ENCODE measurements at regions not wholly inside any gene's neighbourhood (a gene's known extent, or its start where the extent isn't known, plus 50 kb on each side); places are given as distances from the start of the nearest gene placed in this dataset.
A peak's percentile ranks its signal among the peaks of the same experiment; 100 is the strongest.

- Mint-ChIP-seq H3K4me3 (no peak overlapping the region), H3K36me3 (ENCODE audit: low read depth) (no peaks in the 10 kb centered on the region), H3K9me3 (no peaks in the 10 kb centered on the region), H3K27me3 (ENCODE audit: insufficient read depth) (no peaks in the 10 kb centered on the region), H3K27ac (no peak overlapping the region), H3K4me1 (no peaks in the 10 kb centered on the region)
- no peaks in the 10 kb centered on the region for H3K9me3 ChIP-seq (ENCODE audit: control insufficient read depth, low read length)
- WGBS, 2 experiments (ENCODE audit: insufficient coverage in 1 of 2, insufficient read length in 1 of 2): 92% methylated on average over 2 of the region's 2 CpGs; no CpG with 5 or more reads in 1 of the 2 experiments
- no peak overlapping the region for H3K27ac ChIP-seq (ENCODE audit: low read depth, low read length)
- no peak for DNase-seq
- H3K4me3 ChIP-seq (ENCODE audit: low read length): no peak overlapping the region
- no peaks in the 10 kb centered on the region for H3K27me3 ChIP-seq (ENCODE audit: control insufficient read depth, insufficient read depth, low read length, poor library complexity, severe bottlenecking)
- TF ChIP-seq CTCF (conservative IDR thresholded peaks at IDR 0.05): no peak
- H3K9ac ChIP-seq (ENCODE audit: extremely low read depth, low read length, poor library complexity, severe bottlenecking): no peak overlapping the region
- no peaks in the 10 kb centered on the region for H3K4me1 ChIP-seq (ENCODE audit: control insufficient read depth, insufficient read depth, low read length)
- H3K36me3 ChIP-seq (ENCODE audit: control insufficient read depth, insufficient read depth, low read length): no peaks in the 10 kb centered on the region
Measured at GRCh38 chr4:63541828-63542227, 867.4 kb downstream of the TECRL start.

GRCh38 chr4:63529581-63530337 lies 879.5 kb downstream of the TECRL start:
- Histone ChIP-seq H3K9ac (ENCODE audit: extremely low read depth, low read length, poor library complexity, severe bottlenecking) (no peak overlapping the region), H3K9me3 (ENCODE audit: control insufficient read depth, low read length) (no peaks in the 10 kb centered on the region), H3K4me1 (ENCODE audit: control insufficient read depth, insufficient read depth, low read length) (no peaks in the 10 kb centered on the region), H3K27me3 (ENCODE audit: control insufficient read depth, insufficient read depth, low read length, poor library complexity, severe bottlenecking) (no peaks in the 10 kb centered on the region), H3K27ac (ENCODE audit: low read depth, low read length) (no peak overlapping the region), H3K36me3 (ENCODE audit: control insufficient read depth, insufficient read depth, low read length) (no peaks in the 10 kb centered on the region), H3K4me3 (ENCODE audit: low read length) (no peak overlapping the region)
- 92 to 93% methylated on average over 2 to 7 of the region's 7 CpGs for WGBS, 2 experiments (ENCODE audit: insufficient coverage in 1 of 2, insufficient read length in 1 of 2)
- Mint-ChIP-seq H3K27me3 (ENCODE audit: insufficient read depth) (no peaks in the 10 kb centered on the region), H3K27ac (no peak overlapping the region), H3K4me1 (no peaks in the 10 kb centered on the region), H3K9me3 (no peaks in the 10 kb centered on the region), H3K36me3 (ENCODE audit: low read depth) (no peaks in the 10 kb centered on the region), H3K4me3 (no peak overlapping the region)
- no peak for TF ChIP-seq CTCF (conservative IDR thresholded peaks at IDR 0.05)
- no peak for DNase-seq

- no peak overlapping the region for H3K4me3 ChIP-seq (ENCODE audit: low read length)
- no peaks in the 10 kb centered on the region for H3K36me3 ChIP-seq (ENCODE audit: control insufficient read depth, insufficient read depth, low read length)
- Mint-ChIP-seq H3K9me3 (peaks cover 1% of the 10 kb centered on the region), H3K27me3 (ENCODE audit: insufficient read depth) (no peaks in the 10 kb centered on the region), H3K36me3 (ENCODE audit: low read depth) (no peaks in the 10 kb centered on the region), H3K27ac (no peak overlapping the region), H3K4me3 (no peak overlapping the region), H3K4me1 (no peaks in the 10 kb centered on the region)
- 68 to 83% methylated on average over 3 of the region's 4 CpGs for WGBS, 2 experiments (ENCODE audit: insufficient coverage in 1 of 2, insufficient read length in 1 of 2)
- peak; percentile 61 for TF ChIP-seq CTCF (conservative IDR thresholded peaks at IDR 0.05)
- no peaks in the 10 kb centered on the region for H3K27me3 ChIP-seq (ENCODE audit: control insufficient read depth, insufficient read depth, low read length, poor library complexity, severe bottlenecking)
- DNase-seq: no peak
- no peak overlapping the region for H3K9ac ChIP-seq (ENCODE audit: extremely low read depth, low read length, poor library complexity, severe bottlenecking)
- H3K9me3 ChIP-seq (ENCODE audit: control insufficient read depth, low read length): no peaks in the 10 kb centered on the region
- H3K4me1 ChIP-seq (ENCODE audit: control insufficient read depth, insufficient read depth, low read length): no peaks in the 10 kb centered on the region
- H3K27ac ChIP-seq (ENCODE audit: low read depth, low read length): no peak overlapping the region
Measured at GRCh38 chr4:63528256-63528991, 880.8 kb downstream of the TECRL start.
